ENCODE measurements at regions not wholly inside any gene's neighbourhood (a gene's known extent, or its start where the extent isn't known, plus 50 kb on each side); places are given as distances from the start of the nearest gene placed in this dataset.
"Not testable (repeated sequence)": the region's sequence is repeated elsewhere in the genome, so short reads cannot be mapped to it uniquely, and the experiment has no call there.

GRCh38 chr7:38444-38843 lies 153.9 kb upstream of the FAM20C start:
- TF ChIP-seq, protein P1, sequence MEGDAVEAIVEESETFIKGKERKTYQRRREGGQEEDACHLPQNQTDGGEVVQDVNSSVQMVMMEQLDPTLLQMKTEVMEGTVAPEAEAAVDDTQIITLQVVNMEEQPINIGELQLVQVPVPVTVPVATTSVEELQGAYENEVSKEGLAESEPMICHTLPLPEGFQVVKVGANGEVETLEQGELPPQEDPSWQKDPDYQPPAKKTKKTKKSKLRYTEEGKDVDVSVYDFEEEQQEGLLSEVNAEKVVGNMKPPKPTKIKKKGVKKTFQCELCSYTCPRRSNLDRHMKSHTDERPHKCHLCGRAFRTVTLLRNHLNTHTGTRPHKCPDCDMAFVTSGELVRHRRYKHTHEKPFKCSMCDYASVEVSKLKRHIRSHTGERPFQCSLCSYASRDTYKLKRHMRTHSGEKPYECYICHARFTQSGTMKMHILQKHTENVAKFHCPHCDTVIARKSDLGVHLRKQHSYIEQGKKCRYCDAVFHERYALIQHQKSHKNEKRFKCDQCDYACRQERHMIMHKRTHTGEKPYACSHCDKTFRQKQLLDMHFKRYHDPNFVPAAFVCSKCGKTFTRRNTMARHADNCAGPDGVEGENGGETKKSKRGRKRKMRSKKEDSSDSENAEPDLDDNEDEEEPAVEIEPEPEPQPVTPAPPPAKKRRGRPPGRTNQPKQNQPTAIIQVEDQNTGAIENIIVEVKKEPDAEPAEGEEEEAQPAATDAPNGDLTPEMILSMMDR (IDR thresholded peaks at IDR 0.05; ENCODE audit: poor library complexity): not testable (repeated sequence)
- not testable (repeated sequence) for TF ChIP-seq EZH2phosphoT487 (IDR thresholded peaks at IDR 0.05; ENCODE audit: low read depth, severe bottlenecking, unreplicated experiment); EZH2 (IDR thresholded peaks at IDR 0.05; ENCODE audit: borderline replicate concordance)

All from hepatocyte (in vitro differentiated cells).